GF-D8 (cell line): ENCODE measurements at regions not wholly inside any gene's neighbourhood (a gene's known extent, or its start where the extent isn't known, plus 50 kb on each side); places are given as distances from the start of the nearest gene placed in this dataset.
"Not testable (repeated sequence)": the region's sequence is repeated elsewhere in the genome, so short reads cannot be mapped to it uniquely, and the experiment has no call there.

Experiments used
- DNase-seq: peaks from one replicate; lab custom pipeline; 2025; lab: John Stamatoyannopoulos, UW

- DNase-seq: no peak
These were observed 80.0 kb upstream of the TAB2 start for GRCh38 chr6:149237464-149237863.

DNA sequence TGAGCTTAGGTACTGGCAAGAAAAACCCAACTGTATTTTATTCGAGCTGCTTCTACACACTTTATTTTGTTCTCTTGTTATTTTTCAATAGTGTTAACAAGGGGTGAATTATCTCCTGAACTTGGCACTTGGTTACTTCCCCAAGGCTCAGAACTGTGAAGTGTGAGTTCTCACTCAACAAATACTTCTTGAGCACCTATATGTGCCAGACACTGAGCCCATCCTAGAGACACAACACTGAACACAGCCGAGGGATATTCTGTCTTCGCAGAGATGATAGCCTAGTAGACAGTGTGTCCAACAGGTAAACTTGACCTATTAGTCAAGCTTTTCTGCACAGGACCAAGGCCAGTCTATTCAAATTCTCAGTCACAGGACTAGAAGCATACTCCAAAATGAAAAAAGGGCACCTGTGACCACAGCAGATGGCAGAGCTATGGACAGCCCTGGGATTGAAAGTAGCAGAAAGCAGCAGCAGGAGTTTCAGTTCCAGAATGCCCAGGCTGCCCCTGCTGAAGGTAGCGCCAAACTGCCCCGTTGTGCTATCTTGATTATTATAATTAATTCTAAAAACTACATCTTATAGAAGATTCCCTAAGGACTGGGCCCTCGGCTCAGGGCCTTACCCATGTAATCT, 77.8 kb upstream of the TAB2 start:
- DNase-seq: no peak

DNA sequence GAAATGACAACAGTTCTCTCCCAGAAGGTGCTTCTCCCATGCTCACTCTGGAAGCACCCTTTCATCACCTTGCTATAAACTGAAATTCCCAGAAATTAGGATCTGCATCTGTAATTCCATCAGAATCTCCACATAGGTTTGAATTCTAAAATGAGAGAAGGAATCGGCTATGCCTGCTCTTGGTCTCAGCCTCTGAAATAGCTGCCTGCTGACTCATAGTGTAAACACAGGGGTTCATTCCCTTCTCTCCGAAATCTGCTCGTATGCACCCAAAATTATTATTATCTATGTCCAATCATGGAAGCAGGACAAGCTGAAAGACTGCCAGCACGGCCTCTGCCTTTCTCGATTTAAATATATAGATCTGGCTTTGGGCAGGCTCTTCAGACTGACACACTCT, 74.6 kb upstream of the TAB2 start:
- no peak for DNase-seq

DNA sequence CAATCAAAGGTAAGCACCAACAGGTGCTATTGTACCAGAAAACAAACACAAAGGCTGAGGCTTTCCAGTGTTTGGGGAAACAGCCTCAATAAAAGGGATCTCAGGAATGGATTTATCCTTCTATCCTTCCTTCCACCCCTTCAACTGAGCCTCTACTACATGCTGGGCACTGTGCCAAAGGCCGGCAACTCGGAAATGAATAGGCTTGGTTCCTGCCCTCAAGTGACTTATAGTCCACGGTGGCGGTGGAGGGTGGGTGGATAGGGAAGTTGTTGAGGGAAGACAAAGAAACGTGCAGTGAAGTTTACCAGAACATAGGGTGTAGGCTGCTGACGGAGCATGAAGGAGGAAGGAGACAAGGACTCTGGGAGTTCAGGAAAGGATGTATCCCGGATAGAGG, 73.4 kb upstream of the TAB2 start:
- no peak for DNase-seq

GRCh38 chr6:149246691-149247384, 70.7 kb upstream of the TAB2 start:
- no peak for DNase-seq

DNA sequence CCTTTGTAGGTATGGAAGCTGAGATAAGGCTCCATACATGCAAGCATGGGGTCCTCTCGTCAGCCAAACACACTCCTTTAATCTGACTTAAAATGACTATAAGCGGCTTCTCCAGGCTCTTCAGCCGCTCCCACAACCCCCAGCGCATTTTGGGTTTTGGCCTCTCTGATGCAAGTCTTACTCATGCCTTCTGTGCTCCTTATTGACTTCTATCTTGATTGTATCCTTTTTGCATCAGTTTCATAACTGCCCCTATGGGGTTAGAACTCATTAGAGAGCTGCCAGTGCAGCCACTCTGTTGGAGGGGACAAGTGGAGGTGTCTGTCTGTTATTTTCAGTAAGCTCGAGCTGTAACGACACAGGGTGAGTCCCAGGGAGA, 70.1 kb upstream of the TAB2 start:
- no peak for DNase-seq

GRCh38 chr6:149248263-149248662, 69.2 kb upstream of the TAB2 start:
- DNase-seq: not testable (repeated sequence)

- no peak for DNase-seq
These were observed 68.7 kb upstream of the TAB2 start for GRCh38 chr6:149248693-149249369.

GRCh38 chr6:149249370-149250357, 67.8 kb upstream of the TAB2 start:
- DNase-seq: no peak

DNA sequence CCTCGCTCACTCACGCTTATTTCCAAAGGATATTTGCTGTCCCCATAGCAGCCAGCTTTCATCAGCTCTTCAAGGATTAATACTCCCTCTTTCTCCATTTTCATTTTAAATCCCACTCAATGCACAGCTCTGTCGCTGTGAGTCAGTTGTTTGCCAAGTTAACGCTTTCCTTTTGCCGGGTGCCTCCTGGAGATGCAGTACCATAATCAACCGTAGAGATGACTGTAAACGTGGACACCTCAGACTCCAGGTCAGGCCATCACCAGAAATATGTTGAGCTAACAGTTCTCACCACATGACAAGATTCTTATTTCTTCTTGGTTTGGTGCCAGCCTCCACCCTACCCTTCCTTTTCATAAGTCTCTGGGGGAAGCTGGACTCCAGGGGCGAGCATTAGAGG, 66.6 kb upstream of the TAB2 start:
- no peak for DNase-seq

- no peak for DNase-seq
These were observed 64.9 kb upstream of the TAB2 start for GRCh38 chr6:149252622-149253021.

GRCh38 chr6:149254253-149254652, 63.3 kb upstream of the TAB2 start:
- no peak for DNase-seq

DNA sequence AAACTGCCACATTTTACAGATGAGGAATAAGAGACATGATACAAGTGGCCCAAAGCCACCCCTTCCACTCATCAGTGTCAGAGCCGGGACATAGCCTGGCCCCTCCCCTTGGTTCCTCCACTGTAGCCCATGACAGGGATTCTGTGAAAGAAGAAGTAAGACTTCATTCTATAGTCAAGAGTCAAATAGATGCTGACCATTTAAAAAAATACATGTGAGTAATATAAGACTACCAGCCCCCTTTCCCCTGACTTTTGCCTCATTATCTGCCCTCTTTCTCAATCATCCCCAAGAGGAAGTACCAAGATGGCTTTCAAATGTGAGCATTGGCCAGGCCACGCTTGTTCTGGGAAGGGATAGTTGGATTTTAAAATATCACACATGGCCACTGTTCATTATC, 57.8 kb upstream of the TAB2 start:
- no peak for DNase-seq

GRCh38 chr6:149260214-149260874, 57.2 kb upstream of the TAB2 start:
- DNase-seq: no peak

DNA sequence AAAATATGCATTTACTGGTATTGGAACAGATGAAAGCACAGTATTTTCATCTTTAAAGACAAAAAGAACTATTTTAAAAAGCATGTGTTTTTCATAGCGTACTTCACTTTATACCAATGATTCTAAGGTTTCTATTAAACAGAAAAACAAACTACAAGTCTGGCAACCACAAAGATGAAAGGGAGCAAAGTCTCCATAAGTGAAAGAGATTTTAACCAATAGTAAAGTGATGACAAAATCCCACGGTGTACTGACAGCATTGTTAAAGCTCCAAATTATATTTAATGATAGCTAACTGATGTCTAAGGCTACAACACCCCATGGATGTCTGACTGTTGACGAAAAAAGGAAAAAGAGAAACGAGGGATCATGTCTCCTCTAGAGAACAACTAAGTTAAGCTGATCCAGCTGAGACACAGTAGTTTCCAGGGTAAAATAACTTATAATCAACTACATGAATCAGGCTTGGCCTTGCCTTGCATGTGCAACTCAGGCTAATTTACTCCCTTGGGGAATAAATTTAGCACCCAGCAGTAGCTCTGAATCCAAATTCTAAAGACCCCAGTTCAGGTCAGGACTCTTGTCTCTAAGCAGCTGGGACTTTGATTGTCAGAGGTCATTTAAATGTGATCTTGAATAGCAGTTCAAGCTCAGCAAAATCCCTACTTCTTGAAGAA, 56.0 kb upstream of the TAB2 start:
- DNase-seq: no peak

DNA sequence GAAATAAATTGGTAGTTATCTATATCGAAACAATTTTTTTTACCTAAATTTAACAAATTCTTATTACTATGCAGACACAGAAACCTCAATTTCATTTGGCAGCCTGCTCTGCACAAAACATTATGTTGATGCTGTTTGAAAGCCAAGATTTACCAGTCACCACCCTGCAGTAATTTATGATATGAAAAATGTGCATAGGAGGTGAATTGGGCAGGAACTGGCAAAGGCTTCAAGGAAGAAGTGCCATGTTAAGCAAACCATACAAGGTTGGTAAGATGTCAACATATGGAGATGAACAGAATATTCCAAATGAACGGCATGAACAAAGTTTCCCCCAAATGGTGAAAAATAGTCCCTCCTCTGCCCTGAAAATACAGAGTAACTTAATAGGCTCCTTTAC, 54.2 kb upstream of the TAB2 start:
- DNase-seq: no peak

DNA sequence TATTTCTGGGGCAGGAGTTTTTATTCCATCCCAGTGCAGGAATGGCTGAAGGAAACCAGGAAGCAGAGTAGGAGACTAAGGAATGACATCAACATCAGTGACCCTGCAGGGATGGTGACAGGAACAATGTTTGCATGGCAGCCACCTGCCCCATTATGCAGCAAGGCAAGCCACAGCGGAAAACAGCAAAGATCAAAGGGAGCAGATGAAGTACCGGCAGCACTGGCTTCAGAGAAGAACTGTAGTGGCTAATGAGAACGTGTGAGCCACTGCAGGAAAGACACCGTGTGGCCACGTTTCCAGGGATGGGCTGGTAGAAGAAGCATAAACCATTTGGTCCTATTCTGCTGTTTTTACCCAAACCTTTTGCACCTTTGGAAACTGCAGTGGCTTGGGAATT, 52.9 kb upstream of the TAB2 start:
- DNase-seq: no peak

DNA sequence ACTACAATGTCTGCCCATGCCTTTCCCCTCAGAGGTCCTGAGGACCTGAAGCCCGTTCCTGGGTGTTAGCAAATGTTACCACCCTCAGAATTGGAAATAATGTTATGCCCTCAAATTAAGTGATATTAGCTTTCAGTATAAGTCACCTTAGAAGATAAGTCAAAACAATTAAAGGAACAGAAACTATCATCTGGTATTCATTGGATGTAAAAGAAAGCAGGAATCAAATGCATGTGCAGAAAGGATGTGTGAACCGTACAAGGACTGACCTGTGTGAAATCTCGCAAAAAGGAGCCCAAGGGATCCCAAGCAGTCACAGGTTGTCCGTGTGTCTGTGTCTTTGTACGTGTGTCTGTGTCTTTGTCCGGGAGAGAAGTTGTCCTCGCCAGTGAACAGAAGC, 51.6 kb upstream of the TAB2 start:
- DNase-seq: no peak

GRCh38 chr6:149266659-149267058, 50.9 kb upstream of the TAB2 start:
- DNase-seq: no peak

DNA sequence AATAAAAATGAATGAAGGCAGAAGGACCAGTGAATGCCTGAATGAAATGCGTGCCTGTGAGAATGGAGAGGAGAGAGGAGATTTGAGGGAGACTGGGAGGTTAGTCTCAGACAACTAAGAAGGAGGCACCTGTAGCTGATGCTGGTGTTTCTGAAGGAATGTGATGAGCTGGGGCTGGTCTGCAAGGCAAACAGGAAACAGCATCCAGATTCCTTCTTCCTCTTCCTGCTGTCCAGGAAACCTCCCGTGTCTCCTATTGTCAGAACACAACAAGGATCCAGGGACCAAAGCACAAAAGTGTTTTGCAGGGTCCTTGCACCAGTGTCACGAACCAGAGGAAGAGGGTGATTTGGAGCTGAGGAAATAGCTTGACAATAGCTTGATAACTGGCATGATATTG, 50.4 kb upstream of the TAB2 start:
- DNase-seq: no peak

DNA sequence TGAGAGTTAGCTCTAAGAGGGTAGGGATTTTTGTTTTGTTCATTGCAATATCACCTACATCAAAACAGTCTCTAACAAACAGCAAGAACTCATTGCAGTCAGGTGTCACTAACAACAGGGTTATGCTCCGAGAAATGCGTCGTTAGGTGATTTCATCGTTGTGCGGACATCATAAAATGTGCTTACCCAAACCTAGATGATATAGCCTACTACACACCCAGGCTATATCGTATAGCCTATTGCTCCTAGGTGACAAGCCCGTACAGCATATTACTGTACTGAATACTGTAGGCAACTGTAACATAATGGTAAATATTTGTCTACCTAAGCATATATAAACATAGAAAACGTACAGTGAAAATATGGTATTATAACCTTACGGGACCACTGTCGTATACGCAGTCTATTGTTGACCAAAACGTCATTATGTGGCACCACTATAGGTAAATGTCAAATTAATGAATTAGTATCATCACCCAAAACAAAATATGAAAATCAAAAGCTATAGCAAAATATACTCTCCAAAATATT, 49.9 kb upstream of the TAB2 start:
- DNase-seq: no peak
